GM12872 (cell line): ENCODE measurements at regions not wholly inside any gene's neighbourhood (a gene's known extent, or its start where the extent isn't known, plus 50 kb on each side); places are given as distances from the start of the nearest gene placed in this dataset.

ENCODE experiments used
- CTCF ChIP-seq: IDR thresholded peaks from 3 replicates; pipeline ENCODE4 v1.5.1; 2011; ENCODE audit warnings: low read depth, mild to moderate bottlenecking, low read length, moderate library complexity; ENCODE audit not compliant: insufficient read depth

GRCh38 chr4:60926624-60927023 is 273.5 kb upstream of the ADGRL3 start:
- TF ChIP-seq CTCF, result no peak

- TF ChIP-seq CTCF, result no peak
Observed at GRCh38 chr4:60930866-60931265, 269.3 kb upstream of the ADGRL3 start.

GRCh38 chr4:60934566-60935295 is 265.4 kb upstream of the ADGRL3 start:
- no peak for TF ChIP-seq CTCF

DNA sequence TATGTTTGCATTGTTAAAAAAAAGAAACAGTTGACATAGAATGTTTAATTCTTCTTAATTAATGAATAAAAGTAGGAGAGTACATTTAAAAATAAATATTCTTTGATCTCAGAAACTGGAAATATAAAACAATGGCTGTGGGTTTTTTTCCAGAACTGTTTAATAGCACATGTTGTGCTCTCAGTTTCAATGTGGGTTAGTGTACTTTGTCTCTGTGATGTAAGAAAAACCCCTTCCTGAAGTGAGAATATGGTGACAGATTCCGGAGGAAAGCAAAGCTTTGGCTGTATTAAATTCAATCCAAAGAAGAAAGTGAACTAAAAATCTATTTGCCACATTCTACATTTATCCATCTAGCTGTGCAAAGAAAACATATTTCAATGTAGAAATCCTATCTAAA is 261.9 kb upstream of the ADGRL3 start:
- TF ChIP-seq CTCF, result no peak

- TF ChIP-seq CTCF, result no peak
Observed at GRCh38 chr4:60938621-60939020, 261.5 kb upstream of the ADGRL3 start.

- TF ChIP-seq CTCF, result no peak
Observed at GRCh38 chr4:60944060-60944459, 256.1 kb upstream of the ADGRL3 start.

DNA sequence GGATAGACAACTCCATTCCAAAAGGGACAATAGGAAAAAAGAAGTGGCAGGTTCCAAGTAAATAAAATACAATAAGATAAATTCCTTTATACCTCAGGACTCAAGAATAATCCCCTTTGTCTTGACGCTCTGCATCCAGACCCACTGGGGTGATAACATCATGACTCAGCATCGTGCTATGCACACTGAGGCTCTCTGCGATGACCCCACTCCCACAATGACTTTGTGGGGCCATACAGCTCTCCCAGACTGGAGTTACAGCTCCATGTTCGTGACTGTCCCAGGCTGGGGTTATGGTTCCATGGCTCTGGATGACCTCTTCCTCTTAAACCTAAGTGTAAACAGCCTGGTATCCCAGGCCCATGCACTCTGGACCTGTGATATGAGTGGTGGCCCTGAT is 254.5 kb upstream of the ADGRL3 start:
- no peak for TF ChIP-seq CTCF
